ENCODE measurements at regions not wholly inside any gene's neighbourhood (a gene's known extent, or its start where the extent isn't known, plus 50 kb on each side); places are given as distances from the start of the nearest gene placed in this dataset.

DNA sequence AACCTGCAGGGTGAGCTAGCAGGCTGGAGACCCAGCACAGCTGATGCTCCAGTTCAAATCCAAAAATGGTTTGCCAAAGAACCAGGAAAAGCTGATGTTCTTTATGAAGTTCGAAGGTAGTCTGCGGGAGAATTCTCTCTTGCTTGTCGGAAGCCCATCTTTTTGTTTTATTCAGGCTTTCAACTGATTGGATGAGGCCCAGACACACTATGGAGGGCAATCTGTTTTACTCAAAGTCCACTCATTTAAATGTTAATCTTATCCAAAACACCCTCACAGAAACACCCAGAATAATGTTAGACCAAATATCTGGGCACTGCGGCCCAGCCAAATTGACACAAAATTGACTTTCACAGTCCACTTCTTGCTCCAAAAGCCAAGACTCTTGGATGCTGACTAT is 105.6 kb upstream of the PMEPA1 start:
- TF ChIP-seq, protein P1, sequence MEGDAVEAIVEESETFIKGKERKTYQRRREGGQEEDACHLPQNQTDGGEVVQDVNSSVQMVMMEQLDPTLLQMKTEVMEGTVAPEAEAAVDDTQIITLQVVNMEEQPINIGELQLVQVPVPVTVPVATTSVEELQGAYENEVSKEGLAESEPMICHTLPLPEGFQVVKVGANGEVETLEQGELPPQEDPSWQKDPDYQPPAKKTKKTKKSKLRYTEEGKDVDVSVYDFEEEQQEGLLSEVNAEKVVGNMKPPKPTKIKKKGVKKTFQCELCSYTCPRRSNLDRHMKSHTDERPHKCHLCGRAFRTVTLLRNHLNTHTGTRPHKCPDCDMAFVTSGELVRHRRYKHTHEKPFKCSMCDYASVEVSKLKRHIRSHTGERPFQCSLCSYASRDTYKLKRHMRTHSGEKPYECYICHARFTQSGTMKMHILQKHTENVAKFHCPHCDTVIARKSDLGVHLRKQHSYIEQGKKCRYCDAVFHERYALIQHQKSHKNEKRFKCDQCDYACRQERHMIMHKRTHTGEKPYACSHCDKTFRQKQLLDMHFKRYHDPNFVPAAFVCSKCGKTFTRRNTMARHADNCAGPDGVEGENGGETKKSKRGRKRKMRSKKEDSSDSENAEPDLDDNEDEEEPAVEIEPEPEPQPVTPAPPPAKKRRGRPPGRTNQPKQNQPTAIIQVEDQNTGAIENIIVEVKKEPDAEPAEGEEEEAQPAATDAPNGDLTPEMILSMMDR (IDR thresholded peaks at IDR 0.05; ENCODE audit: low read length): no peak
- no peak for TF ChIP-seq EZH2 (IDR thresholded peaks at IDR 0.05; ENCODE audit: borderline replicate concordance, low read length)

Data from OCI-LY1 (cell line).